ENCODE measurements at regions not wholly inside any gene's neighbourhood (a gene's known extent, or its start where the extent isn't known, plus 50 kb on each side); places are given as distances from the start of the nearest gene placed in this dataset.

- TF ChIP-seq EP300 (IDR thresholded peaks at IDR 0.05; ENCODE audit: low read depth) (no peak), CTCF (IDR thresholded peaks at IDR 0.05) (no peak), POLR2A (IDR thresholded peaks at IDR 0.05) (no peak)
Observed at GRCh38 chr14:71654810-71655209, 277.4 kb upstream of the RGS6 start.

Data from transverse colon (tissue), 3 donors.